ENCODE measurements at regions not wholly inside any gene's neighbourhood (a gene's known extent, or its start where the extent isn't known, plus 50 kb on each side); places are given as distances from the start of the nearest gene placed in this dataset.

DNA sequence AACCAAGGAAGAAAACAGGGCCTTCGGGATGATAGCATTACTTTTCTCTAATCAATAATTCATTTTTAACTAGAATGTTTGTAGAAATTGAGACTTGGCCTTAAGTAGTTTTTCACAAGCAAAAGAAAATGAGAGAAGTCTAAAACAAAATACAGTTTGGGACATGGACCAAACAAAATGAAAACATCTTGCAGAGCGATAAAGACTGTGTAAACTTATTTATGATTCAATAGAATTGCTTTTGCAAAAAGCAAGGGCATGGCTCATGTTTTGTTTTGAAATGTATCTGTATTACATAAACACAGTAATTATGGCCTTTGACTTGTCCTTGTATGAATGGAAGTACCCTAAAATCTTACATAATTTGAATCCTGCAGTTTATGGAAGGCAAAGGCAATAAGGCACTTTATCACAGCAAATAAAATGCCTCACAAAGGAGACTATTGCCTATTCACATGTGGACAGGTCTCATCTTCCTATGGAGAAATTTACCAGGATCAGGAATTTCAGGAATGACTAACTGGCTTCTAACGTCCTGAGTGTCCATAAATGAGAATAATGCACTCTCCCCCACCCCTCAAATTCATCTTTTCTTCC, 295.2 kb downstream of the PTEN start:
- no peaks in the 10 kb centered on the region for H3K4me1 ChIP-seq (ENCODE audit: control insufficient read depth, insufficient read depth, low read length)
- no peak overlapping the region for H3K4me3 ChIP-seq (ENCODE audit: low read depth, low read length)
- no peaks in the 10 kb centered on the region for H3K36me3 ChIP-seq (ENCODE audit: control insufficient read depth, insufficient read depth, low read length)
- H3K27me3 ChIP-seq (ENCODE audit: control insufficient read depth, insufficient read depth, low read length), result no peaks in the 10 kb centered on the region
- no peaks in the 10 kb centered on the region for H3K9me3 ChIP-seq (ENCODE audit: control insufficient read depth, insufficient read depth, low read depth, low read length)
- no peak overlapping the region for H3K9ac ChIP-seq (ENCODE audit: low read length)
- no peak overlapping the region for H3K27ac ChIP-seq (ENCODE audit: low read depth, low read length)

GRCh38 chr10:88159127-88159829, 295.9 kb downstream of the PTEN start:
- Histone ChIP-seq H3K9me3 (ENCODE audit: control insufficient read depth, insufficient read depth, low read depth, low read length) (no peaks in the 10 kb centered on the region), H3K4me3 (ENCODE audit: low read depth, low read length) (no peak overlapping the region), H3K4me1 (ENCODE audit: control insufficient read depth, insufficient read depth, low read length) (no peaks in the 10 kb centered on the region), H3K27me3 (ENCODE audit: control insufficient read depth, insufficient read depth, low read length) (no peaks in the 10 kb centered on the region), H3K9ac (ENCODE audit: low read length) (no peak overlapping the region), H3K27ac (ENCODE audit: low read depth, low read length) (no peak overlapping the region), H3K36me3 (ENCODE audit: control insufficient read depth, insufficient read depth, low read length) (no peaks in the 10 kb centered on the region)

DNA sequence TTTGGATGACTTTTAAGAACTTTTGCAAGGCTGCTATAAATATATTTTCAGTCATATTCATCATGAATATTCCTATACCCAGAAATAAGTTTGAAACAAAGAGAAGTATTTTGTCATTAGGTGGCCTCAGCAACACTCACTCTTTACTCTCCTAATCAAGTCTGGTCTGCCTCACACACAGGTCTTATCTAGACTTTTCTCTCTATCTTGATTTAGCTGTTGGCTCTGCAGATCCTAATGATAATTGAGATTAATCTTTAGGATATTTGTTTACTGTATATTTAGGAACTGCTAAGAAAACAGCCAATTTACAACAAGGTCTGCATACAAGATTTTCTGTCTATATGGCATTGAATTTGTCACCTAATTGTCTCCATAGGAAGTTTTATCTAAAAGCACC, 297.6 kb downstream of the PTEN start:
- Histone ChIP-seq H3K27me3 (ENCODE audit: control insufficient read depth, insufficient read depth, low read length) (no peaks in the 10 kb centered on the region), H3K9ac (ENCODE audit: low read length) (no peak overlapping the region), H3K27ac (ENCODE audit: low read depth, low read length) (no peak overlapping the region), H3K36me3 (ENCODE audit: control insufficient read depth, insufficient read depth, low read length) (no peaks in the 10 kb centered on the region), H3K4me1 (ENCODE audit: control insufficient read depth, insufficient read depth, low read length) (no peaks in the 10 kb centered on the region), H3K4me3 (ENCODE audit: low read depth, low read length) (no peak overlapping the region), H3K9me3 (ENCODE audit: control insufficient read depth, insufficient read depth, low read depth, low read length) (no peaks in the 10 kb centered on the region)

DNA sequence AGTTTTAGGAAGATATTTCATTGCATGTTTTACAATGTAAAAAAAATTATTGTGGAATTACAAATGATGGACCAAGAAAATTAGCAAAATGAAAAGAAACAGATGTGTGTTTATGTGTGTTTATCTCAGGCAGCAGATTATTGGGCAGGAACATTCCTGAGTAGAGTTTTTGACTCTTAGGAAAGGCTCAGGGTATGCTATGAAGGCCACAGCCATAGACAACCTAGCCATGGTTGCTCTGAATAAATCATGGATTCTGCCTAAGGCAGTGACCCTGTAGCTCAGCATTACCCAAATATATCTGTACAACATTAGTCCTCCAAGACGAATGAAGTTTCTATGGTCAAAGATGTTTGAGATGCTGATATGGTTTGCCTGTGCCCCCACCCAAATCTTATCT, 298.3 kb downstream of the PTEN start:
- no peaks in the 10 kb centered on the region for H3K36me3 ChIP-seq (ENCODE audit: control insufficient read depth, insufficient read depth, low read length)
- H3K4me1 ChIP-seq (ENCODE audit: control insufficient read depth, insufficient read depth, low read length), result no peaks in the 10 kb centered on the region
- H3K9me3 ChIP-seq (ENCODE audit: control insufficient read depth, insufficient read depth, low read depth, low read length), result no peaks in the 10 kb centered on the region
- H3K27ac ChIP-seq (ENCODE audit: low read depth, low read length), result no peak overlapping the region
- no peaks in the 10 kb centered on the region for H3K27me3 ChIP-seq (ENCODE audit: control insufficient read depth, insufficient read depth, low read length)
- H3K4me3 ChIP-seq (ENCODE audit: low read depth, low read length), result no peak overlapping the region
- no peak overlapping the region for H3K9ac ChIP-seq (ENCODE audit: low read length)

DNA sequence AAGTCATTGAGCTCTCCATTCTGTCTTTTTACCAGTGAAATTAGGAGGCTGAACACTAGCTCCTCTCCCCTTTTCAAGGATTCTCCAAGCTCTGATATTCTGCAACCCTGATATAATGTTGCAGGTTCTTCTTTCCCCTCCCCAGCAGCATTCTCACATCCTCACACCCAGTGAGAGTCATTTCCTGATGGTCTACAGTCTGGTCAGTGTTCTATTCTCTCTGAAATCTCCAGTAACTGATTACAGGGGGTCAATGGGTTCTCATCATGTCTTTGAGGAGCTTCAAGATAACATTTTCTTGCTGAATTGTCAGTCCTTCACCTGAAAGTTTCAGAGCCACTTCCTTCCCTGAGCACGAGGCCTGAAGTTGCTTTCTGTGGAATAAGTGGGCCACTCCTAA, 299.4 kb downstream of the PTEN start:
- H3K27ac ChIP-seq (ENCODE audit: low read depth, low read length), result no peak overlapping the region
- no peaks in the 10 kb centered on the region for H3K27me3 ChIP-seq (ENCODE audit: control insufficient read depth, insufficient read depth, low read length)
- H3K4me1 ChIP-seq (ENCODE audit: control insufficient read depth, insufficient read depth, low read length), result no peaks in the 10 kb centered on the region
- no peaks in the 10 kb centered on the region for H3K36me3 ChIP-seq (ENCODE audit: control insufficient read depth, insufficient read depth, low read length)
- no peaks in the 10 kb centered on the region for H3K9me3 ChIP-seq (ENCODE audit: control insufficient read depth, insufficient read depth, low read depth, low read length)
- no peak overlapping the region for H3K4me3 ChIP-seq (ENCODE audit: low read depth, low read length)
- H3K9ac ChIP-seq (ENCODE audit: low read length), result no peak overlapping the region

- H3K9ac ChIP-seq (ENCODE audit: low read length), result no peak overlapping the region
- no peaks in the 10 kb centered on the region for H3K4me1 ChIP-seq (ENCODE audit: control insufficient read depth, insufficient read depth, low read length)
- H3K9me3 ChIP-seq (ENCODE audit: control insufficient read depth, insufficient read depth, low read depth, low read length), result peaks cover 6% of the 10 kb centered on the region; the same call in 1 of the 2 replicates
- H3K36me3 ChIP-seq (ENCODE audit: control insufficient read depth, insufficient read depth, low read length), result no peaks in the 10 kb centered on the region
- no peak overlapping the region for H3K4me3 ChIP-seq (ENCODE audit: low read depth, low read length)
- no peak overlapping the region for H3K27ac ChIP-seq (ENCODE audit: low read depth, low read length)
- H3K27me3 ChIP-seq (ENCODE audit: control insufficient read depth, insufficient read depth, low read length), result no peaks in the 10 kb centered on the region
Observed at GRCh38 chr10:88163572-88163971, 300.1 kb downstream of the PTEN start.

GRCh38 chr10:88164471-88164870, 301.0 kb downstream of the PTEN start:
- H3K4me3 ChIP-seq (ENCODE audit: low read depth, low read length), result no peak overlapping the region
- no peak overlapping the region for H3K27ac ChIP-seq (ENCODE audit: low read depth, low read length)
- H3K4me1 ChIP-seq (ENCODE audit: control insufficient read depth, insufficient read depth, low read length), result no peaks in the 10 kb centered on the region
- H3K36me3 ChIP-seq (ENCODE audit: control insufficient read depth, insufficient read depth, low read length), result no peaks in the 10 kb centered on the region
- H3K9ac ChIP-seq (ENCODE audit: low read length), result no peak overlapping the region
- H3K27me3 ChIP-seq (ENCODE audit: control insufficient read depth, insufficient read depth, low read length), result no peaks in the 10 kb centered on the region
- H3K9me3 ChIP-seq (ENCODE audit: control insufficient read depth, insufficient read depth, low read depth, low read length), result peaks cover 13% of the 10 kb centered on the region; the same call in 1 of the 2 replicates

GRCh38 chr10:88165849-88166271, 302.4 kb downstream of the PTEN start:
- peaks cover 14% of the 10 kb centered on the region; the same call in 1 of the 2 replicates for H3K9me3 ChIP-seq (ENCODE audit: control insufficient read depth, insufficient read depth, low read depth, low read length)
- no peaks in the 10 kb centered on the region for H3K36me3 ChIP-seq (ENCODE audit: control insufficient read depth, insufficient read depth, low read length)
- no peak overlapping the region for H3K9ac ChIP-seq (ENCODE audit: low read length)
- no peak overlapping the region for H3K27ac ChIP-seq (ENCODE audit: low read depth, low read length)
- no peak overlapping the region for H3K4me3 ChIP-seq (ENCODE audit: low read depth, low read length)
- H3K4me1 ChIP-seq (ENCODE audit: control insufficient read depth, insufficient read depth, low read length), result no peaks in the 10 kb centered on the region
- H3K27me3 ChIP-seq (ENCODE audit: control insufficient read depth, insufficient read depth, low read length), result no peaks in the 10 kb centered on the region

GRCh38 chr10:88168171-88169036, 305.0 kb downstream of the PTEN start:
- H3K9ac ChIP-seq (ENCODE audit: low read length), result no peak overlapping the region
- H3K27me3 ChIP-seq (ENCODE audit: control insufficient read depth, insufficient read depth, low read length), result no peaks in the 10 kb centered on the region
- H3K36me3 ChIP-seq (ENCODE audit: control insufficient read depth, insufficient read depth, low read length), result no peaks in the 10 kb centered on the region
- no peak overlapping the region for H3K27ac ChIP-seq (ENCODE audit: low read depth, low read length)
- H3K4me1 ChIP-seq (ENCODE audit: control insufficient read depth, insufficient read depth, low read length), result no peaks in the 10 kb centered on the region
- peaks cover 14% of the 10 kb centered on the region; the same call in 1 of the 2 replicates for H3K9me3 ChIP-seq (ENCODE audit: control insufficient read depth, insufficient read depth, low read depth, low read length)
- H3K4me3 ChIP-seq (ENCODE audit: low read depth, low read length), result no peak overlapping the region

GRCh38 chr10:88169037-88169319, 305.6 kb downstream of the PTEN start:
- H3K27ac ChIP-seq (ENCODE audit: low read depth, low read length), result no peak overlapping the region
- H3K4me3 ChIP-seq (ENCODE audit: low read depth, low read length), result no peak overlapping the region
- no peaks in the 10 kb centered on the region for H3K36me3 ChIP-seq (ENCODE audit: control insufficient read depth, insufficient read depth, low read length)
- H3K4me1 ChIP-seq (ENCODE audit: control insufficient read depth, insufficient read depth, low read length), result no peaks in the 10 kb centered on the region
- peaks cover 14% of the 10 kb centered on the region; the same call in 1 of the 2 replicates for H3K9me3 ChIP-seq (ENCODE audit: control insufficient read depth, insufficient read depth, low read depth, low read length)
- H3K9ac ChIP-seq (ENCODE audit: low read length), result no peak overlapping the region
- H3K27me3 ChIP-seq (ENCODE audit: control insufficient read depth, insufficient read depth, low read length), result no peaks in the 10 kb centered on the region

DNA sequence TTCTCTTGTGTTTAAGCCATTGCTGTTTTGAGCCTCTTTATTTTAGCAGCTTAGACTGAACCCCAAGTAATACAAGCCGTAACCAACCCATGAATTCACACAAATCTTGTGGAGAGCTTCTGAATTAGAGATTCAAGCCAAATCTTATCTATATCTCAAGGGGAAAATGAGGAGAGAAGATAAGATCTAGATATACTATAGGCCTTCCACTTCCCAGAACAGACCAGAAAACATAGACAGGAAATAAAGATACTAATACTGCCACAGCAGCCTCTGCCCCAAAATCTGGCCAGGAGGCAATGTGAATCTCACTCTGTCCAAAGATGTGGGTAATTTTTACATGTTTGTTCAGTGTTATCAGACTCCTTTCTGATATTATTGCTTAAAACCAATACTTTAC, 307.2 kb downstream of the PTEN start:
- Histone ChIP-seq H3K9ac (ENCODE audit: low read length) (no peak overlapping the region), H3K4me1 (ENCODE audit: control insufficient read depth, insufficient read depth, low read length) (no peaks in the 10 kb centered on the region), H3K9me3 (ENCODE audit: control insufficient read depth, insufficient read depth, low read depth, low read length) (peaks cover 14% of the 10 kb centered on the region; the same call in 1 of the 2 replicates), H3K36me3 (ENCODE audit: control insufficient read depth, insufficient read depth, low read length) (no peaks in the 10 kb centered on the region), H3K27me3 (ENCODE audit: control insufficient read depth, insufficient read depth, low read length) (no peaks in the 10 kb centered on the region), H3K4me3 (ENCODE audit: low read depth, low read length) (no peak overlapping the region), H3K27ac (ENCODE audit: low read depth, low read length) (no peak overlapping the region)

Measured in HUES6 (cell line).